ENCODE measurements at regions not wholly inside any gene's neighbourhood (a gene's known extent, or its start where the extent isn't known, plus 50 kb on each side); places are given as distances from the start of the nearest gene placed in this dataset.

- DNase-seq, result no peak
Measured at GRCh38 chr6:85706272-85706671, 63.6 kb upstream of the SYNCRIP start.

- no peak for DNase-seq
Measured at GRCh38 chr6:85705220-85705619, 62.5 kb upstream of the SYNCRIP start.

- DNase-seq, result no peak
Measured at GRCh38 chr6:85703406-85703805, 60.7 kb upstream of the SYNCRIP start.
